HG02884 (cell line): ENCODE measurements at regions not wholly inside any gene's neighbourhood (a gene's known extent, or its start where the extent isn't known, plus 50 kb on each side); places are given as distances from the start of the nearest gene placed in this dataset.
"Not testable (repeated sequence)": the region's sequence is repeated elsewhere in the genome, so short reads cannot be mapped to it uniquely, and the experiment has no call there.

Experiments
- ATAC-seq: cut with Tn5 transposase; IDR thresholded peaks from one replicate; pipeline ENCODE4 v1.9.1; 2021; ENCODE audit warnings: mild to moderate bottlenecking, moderate library complexity; ENCODE audit not compliant: unreplicated experiment

- ATAC-seq = no peak
Measured at GRCh38 chr5:154626876-154627557, 128.2 kb upstream of the LARP1 start.

DNA sequence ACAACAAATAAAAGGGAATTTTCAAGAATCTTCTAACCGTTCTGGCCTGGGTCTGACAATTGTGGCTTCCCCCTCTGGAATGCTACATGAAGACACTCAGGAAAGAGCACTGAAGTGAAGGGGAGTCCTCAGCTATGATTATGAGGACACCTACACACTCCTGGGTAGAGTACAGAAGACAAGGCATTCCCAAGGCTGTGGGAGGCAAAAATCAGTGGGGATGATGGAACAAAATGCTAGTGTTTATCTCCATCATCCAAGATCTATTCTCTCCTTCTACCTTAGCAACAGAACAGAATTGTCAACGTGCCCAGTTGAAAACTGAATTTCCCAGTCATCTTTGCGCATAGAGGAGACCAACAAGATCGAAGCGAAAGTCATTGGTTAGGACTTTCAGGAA, 130.1 kb upstream of the LARP1 start:
- no peak for ATAC-seq

DNA sequence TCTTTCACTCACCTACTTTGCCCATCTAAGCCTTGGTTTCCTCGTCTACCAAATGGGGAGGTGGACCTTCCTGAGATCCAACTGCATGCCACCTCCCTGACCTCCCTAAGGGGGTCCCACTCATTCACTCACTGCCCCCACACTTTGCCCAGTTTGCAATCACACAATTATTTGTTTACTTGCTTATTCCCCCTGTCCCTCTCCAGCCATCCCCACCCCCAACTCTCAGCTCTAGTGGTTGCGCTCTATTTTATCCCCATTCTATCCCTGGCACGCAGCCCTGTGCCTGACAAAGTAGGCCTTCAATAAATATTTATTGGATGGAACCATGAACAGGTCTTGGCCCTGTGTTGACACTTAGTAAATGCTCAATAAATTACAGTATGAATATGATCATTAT, 130.8 kb upstream of the LARP1 start:
- no peak for ATAC-seq

DNA sequence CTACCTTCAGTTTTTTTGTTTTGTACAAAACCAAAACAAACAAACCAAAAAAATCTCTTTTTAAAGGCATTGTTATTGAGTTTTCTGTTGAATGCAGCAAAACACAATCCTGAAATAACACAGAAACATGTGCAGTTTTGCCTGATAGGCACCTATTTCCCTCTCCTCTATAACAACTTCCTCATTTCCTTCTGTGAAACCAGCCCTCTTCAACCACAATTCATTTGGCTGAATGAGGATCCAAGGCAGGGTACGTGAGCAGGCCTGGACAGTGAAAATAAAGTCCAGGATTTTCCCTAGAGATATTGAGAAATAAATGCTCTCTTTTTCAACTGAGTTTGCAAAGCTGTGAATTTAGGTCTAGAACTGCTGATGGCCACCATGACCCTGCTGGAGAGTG, 134.8 kb upstream of the LARP1 start:
- ATAC-seq = no peak

DNA sequence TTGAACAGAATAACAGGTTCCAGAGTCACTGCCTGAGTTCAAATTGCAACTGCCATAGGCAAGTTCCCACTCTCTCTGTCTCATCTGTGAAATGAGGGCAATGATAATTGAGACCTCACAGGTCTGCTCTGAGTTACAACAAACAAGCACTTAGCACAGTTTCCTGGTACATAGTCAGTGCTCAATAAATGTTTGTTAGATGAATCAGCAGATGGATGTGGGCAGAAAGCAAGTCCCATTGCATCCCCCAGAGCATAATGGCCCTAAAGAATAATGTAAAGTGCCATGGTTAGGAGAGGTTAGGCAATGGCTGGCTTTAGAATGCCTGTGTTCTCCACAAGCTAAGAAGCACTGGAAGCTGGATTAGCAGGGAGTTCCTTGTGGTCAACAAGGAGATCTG, 136.5 kb upstream of the LARP1 start:
- ATAC-seq = no peak

DNA sequence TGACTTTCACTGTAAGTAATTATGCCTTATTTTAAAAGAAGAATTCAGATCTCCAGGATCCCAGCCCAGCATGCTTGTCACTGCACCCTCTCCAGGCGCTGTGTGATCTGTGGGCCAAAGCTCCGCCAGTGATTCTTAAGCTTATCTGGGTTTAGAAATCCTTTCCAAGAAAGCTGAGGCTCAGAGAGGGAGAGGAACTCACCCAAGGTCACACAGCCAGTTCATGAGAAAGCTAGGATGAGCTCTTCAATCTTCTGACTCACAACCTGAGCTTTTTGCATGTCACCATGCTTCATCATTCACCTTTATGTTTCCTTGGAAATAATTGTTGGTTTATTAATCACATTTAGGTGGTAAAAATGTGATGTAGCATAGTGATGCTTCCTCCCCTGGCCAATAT, 136.6 kb upstream of the HAND1 start:
- no peak for ATAC-seq

GRCh38 chr5:154614125-154614524, 136.1 kb upstream of the HAND1 start:
- no peak for ATAC-seq

DNA sequence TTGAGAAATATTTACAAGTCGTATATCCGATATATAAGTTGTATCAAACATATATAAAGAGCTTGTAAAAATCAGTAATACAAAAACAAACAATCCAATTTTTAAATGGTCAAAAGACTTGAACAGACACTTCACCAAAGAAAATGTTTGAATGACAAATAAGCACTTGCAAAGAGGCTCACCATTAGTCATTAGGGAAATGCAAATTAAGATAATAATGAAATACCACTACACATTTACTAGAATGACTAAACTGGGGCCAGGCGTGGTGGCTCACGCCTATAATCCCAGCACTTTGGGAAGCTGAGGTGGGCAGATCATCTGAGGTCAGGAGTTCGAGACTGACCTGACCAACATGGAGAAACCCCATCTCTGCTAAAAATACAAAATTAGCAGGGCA, 134.6 kb upstream of the HAND1 start:
- ATAC-seq = no peak

GRCh38 chr5:154611341-154611767, 133.3 kb upstream of the HAND1 start:
- no peak for ATAC-seq

DNA sequence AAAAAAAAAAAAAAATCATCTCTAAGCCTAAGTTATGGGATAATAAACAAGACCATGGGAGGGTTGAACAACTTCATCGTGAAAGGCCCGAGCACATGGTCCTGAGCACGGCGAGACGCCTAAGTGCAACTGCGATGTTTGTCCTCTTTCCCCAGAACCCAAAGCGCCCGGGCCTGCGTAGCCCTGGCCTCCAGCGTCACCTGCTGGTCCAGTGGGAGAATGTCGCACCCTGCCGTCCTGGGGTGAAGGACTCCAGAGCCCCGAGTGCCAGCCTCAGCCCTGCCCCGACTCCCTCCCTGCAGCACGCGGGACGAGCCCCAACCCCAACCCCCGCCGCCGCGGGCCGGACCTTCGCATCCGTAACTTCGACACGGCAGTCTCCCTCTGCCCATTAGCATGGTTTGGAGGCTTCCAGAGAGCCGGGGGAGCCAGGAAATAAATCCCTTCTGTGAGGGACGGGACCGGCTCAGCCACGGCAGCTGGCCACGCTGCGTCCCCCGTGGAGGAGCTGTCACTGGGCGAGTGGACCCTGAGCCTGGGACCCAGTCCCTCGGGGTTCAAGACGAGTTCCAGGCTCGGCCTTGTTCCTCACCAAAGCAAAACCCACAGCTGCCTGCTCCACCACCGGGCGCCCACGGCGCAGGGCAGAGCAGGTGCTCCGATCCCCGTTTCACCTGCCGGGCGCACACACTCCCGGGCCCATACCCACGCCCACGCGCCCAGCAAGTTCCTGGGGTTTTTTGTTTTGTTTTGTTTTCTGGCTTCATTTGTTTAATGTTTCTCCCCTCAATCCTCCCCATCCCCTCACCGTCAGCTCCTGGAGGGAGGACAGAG, 132.5 kb upstream of the HAND1 start:
- ATAC-seq = peak; percentile 88

GRCh38 chr5:154609251-154609650, 131.2 kb upstream of the HAND1 start:
- ATAC-seq = no peak

- ATAC-seq = no peak
Measured at GRCh38 chr5:154608531-154609011, 130.5 kb upstream of the HAND1 start.

GRCh38 chr5:154607746-154608145, 129.7 kb upstream of the HAND1 start:
- no peak for ATAC-seq

GRCh38 chr5:154606246-154606645, 128.2 kb upstream of the HAND1 start:
- no peak for ATAC-seq

DNA sequence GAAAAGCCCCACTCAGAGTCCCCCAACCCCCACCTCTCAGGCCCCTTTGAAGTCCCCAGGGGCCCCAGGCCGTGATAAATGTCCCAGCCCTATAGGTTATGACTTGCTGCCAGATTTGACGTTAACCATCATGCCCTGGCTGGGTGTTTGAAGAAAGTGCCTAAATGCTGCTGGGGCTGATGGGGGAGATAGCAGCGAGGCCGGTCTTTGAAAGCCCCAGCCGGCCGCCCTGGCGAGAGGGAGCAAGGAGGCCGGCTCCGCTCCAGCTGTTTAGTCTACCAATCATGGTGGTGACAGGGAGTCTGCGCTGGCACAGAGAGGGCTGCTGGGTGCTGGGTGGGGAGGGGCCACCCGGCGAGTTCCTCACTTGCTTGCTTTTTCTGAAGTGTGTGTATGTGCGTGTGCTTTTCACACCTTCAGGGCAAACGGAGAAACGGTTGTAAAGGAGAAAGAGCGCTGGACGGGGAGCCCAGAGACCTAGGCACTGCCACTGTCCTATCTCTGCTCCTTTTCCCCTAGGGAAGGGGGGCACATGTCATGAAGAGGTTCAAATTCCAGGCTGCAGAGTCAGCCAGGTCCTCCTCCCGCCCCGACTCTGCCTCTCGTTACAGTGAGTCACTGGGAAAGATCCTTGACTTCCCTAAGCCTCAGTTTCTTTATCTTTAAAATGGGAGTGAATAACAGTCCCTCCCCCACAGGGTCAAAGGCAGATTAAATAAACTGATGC, 126.1 kb upstream of the HAND1 start:
- ATAC-seq = no peak

DNA sequence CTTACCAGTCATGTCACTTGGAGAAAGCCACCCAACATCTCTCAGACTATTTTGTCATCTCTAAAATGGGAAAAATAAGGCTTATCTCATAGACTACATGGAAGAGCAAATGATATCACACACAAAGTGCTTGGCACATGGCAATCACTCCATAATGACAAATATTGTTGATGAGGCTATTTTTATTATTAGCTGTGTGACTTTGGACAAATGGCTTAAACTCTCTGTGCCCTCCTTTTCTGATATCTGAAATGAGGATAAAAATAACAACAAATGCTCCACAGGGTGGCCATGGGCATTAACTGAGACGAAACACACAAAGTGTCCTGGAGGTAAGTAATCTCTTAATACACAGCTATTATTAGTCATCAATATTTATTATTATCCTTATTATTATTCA, 125.5 kb upstream of the HAND1 start:
- no peak for ATAC-seq

DNA sequence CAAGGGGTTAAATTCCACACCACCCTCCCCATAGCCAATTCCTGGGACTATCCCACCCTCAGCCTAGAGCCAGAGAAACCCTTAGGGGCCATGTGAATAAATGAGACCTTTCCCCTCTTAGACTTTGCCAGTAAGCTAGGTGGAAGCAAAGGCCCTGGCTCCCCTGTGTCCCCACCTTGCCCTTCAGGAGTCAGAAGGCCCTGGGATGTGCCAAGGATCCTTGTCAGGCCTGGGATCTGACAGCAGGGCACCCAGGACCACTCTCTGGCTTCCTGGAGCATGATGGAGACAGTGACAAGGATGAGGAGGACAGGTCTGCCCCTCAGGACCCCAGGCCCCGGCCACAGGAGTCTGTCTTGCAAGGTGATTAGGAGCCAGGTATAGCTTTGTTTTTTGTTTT, 125.0 kb upstream of the HAND1 start:
- ATAC-seq = no peak

DNA sequence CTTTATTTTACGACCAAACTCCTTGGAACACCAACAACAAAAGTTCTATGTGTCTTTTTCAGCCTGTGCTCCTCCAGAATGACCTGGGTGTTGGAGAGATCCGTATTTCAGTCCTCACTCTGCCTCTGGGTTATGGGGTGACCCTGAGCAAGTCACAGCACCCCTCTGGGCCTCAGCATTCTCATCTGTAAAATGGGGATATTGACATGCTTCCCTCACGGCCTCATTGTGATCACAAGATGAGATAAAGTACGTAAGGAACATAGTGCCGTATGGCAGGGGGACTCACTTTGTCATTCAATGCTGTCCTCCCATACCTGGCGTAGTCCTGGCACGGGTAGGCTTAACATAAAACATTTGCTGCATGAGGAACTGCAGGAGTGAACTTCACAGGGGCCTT, 123.0 kb upstream of the HAND1 start:
- ATAC-seq = no peak

- no peak for ATAC-seq
Measured at GRCh38 chr5:154598021-154598420, 120.0 kb upstream of the HAND1 start.

GRCh38 chr5:154596844-154597243, 118.8 kb upstream of the HAND1 start:
- ATAC-seq = not testable (repeated sequence)

- no peak for ATAC-seq
Measured at GRCh38 chr5:154595662-154596061, 117.6 kb upstream of the HAND1 start.

DNA sequence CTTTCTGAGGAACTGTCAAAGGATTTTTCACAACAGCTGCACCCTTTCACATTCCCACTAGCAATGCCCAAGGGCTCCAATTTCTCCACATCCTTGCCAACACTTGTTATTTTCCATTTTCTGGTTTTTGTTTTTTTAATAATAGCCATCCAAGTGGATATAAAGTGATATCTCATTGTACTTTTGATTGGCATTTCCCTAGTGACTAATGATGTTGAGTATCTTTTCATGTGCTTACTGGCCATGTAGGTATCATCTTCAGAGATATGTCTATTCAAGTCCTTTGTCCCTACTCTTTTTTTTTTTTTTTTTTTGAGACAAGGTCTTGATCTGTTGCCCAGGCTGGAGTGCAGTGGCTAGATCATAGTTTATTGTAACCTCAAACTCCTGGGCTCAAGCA, 115.8 kb upstream of the HAND1 start:
- no peak for ATAC-seq
